ENCODE measurements at regions not wholly inside any gene's neighbourhood (a gene's known extent, or its start where the extent isn't known, plus 50 kb on each side); places are given as distances from the start of the nearest gene placed in this dataset.

GRCh38 chr3:175865724-175866123 lies 1006.6 kb downstream of the NAALADL2 start:
- TF ChIP-seq IRF3 (IDR thresholded peaks at IDR 0.05; ENCODE audit: low read depth, low read length) (no peak), REST (IDR thresholded peaks at IDR 0.05; ENCODE audit: low read depth, low read length) (no peak), ZBTB33 (IDR thresholded peaks at IDR 0.05; ENCODE audit: borderline replicate concordance, low read depth) (no peak), CHD2 (IDR thresholded peaks at IDR 0.05; ENCODE audit: low read length, partially characterized antibody) (no peak), GABPA (IDR thresholded peaks at IDR 0.05; ENCODE audit: low read depth) (no peak)

Measured in SK-N-SH (cell line).